Activated CD4-positive, alpha-beta T cell treated with anti-CD3 and anti-CD28 coated beads, Interleukin-2, amount 10 ng/mL, durations not matched to agents 7 days and 5 days (primary cell): ENCODE measurements at regions not wholly inside any gene's neighbourhood (a gene's known extent, or its start where the extent isn't known, plus 50 kb on each side); places are given as distances from the start of the nearest gene placed in this dataset.
"Not testable (repeated sequence)": the region's sequence is repeated elsewhere in the genome, so short reads cannot be mapped to it uniquely, and the experiment has no call there.

Source experiments
- CTCF ChIA-PET: fragments of 350-600 bp; sonication (Branson Sonifier 250); formaldehyde crosslinking; loops from one replicate; lab custom pipeline; 2021; ENCODE audit warnings: antibody characterized with exemption; lab: Charles Lee
- POLR2A ChIA-PET: fragments of 350-600 bp; sonication (Branson Sonifier 250); formaldehyde crosslinking; loops from one replicate; lab custom pipeline; 2021; ENCODE audit warnings: antibody characterized with exemption; lab: Charles Lee
- DNase-seq: peaks from one replicate; pipeline ENCODE4 v3.0.0-alpha.2; 2020
- H3K27ac Mint-ChIP-seq: one replicate; pipeline ENCODE4 v1.8.0; 2021; ENCODE audit warnings: mild to moderate bottlenecking, moderate library complexity, mixed read lengths
- H3K27me3 Mint-ChIP-seq: one replicate; pipeline ENCODE4 v1.8.0; 2021; ENCODE audit warnings: mixed read lengths
- H3K36me3 Mint-ChIP-seq: one replicate; pipeline ENCODE4 v1.8.0; 2021; ENCODE audit warnings: low read depth, mixed read lengths
- H3K4me1 Mint-ChIP-seq: one replicate; pipeline ENCODE4 v1.8.0; 2021; ENCODE audit warnings: mixed read lengths
- H3K4me3 Mint-ChIP-seq: one replicate; pipeline ENCODE4 v1.8.0; 2021; ENCODE audit warnings: mild to moderate bottlenecking, moderate library complexity, mixed read lengths
- H3K9me3 Mint-ChIP-seq: one replicate; pipeline ENCODE4 v1.8.0; 2021; ENCODE audit warnings: mixed read lengths

- CTCF ChIA-PET: no interaction called here
- no peak for DNase-seq
- no peaks in the 10 kb centered on the region for H3K27me3 Mint-ChIP-seq
- no peak overlapping the region for H3K4me3 Mint-ChIP-seq
- H3K36me3 Mint-ChIP-seq: no peaks in the 10 kb centered on the region
- no peak overlapping the region for H3K27ac Mint-ChIP-seq
- POLR2A ChIA-PET: no interaction called here
- no peaks in the 10 kb centered on the region for H3K4me1 Mint-ChIP-seq
- H3K9me3 Mint-ChIP-seq: peaks cover 20% of the 10 kb centered on the region
These were observed 185.8 kb upstream of the SSTR1 start for GRCh38 chr14:38021861-38022260.

- Mint-ChIP-seq H3K27me3 (no peaks in the 10 kb centered on the region), H3K36me3 (no peaks in the 10 kb centered on the region), H3K4me3 (no peak overlapping the region), H3K27ac (no peak overlapping the region), H3K4me1 (no peaks in the 10 kb centered on the region), H3K9me3 (peaks cover 20% of the 10 kb centered on the region)
- POLR2A ChIA-PET: no interaction called here
- no peak for DNase-seq
- CTCF ChIA-PET: no interaction called here
These were observed 184.9 kb upstream of the SSTR1 start for GRCh38 chr14:38022775-38023174.

GRCh38 chr14:38038171-38038570 is 169.5 kb upstream of the SSTR1 start:
- ChIA-PET CTCF (no interaction called here), POLR2A (no interaction called here)

GRCh38 chr14:38038986-38039385 is 168.7 kb upstream of the SSTR1 start:
- Mint-ChIP-seq H3K36me3 (no peaks in the 10 kb centered on the region), H3K27ac (no peak overlapping the region), H3K27me3 (no peaks in the 10 kb centered on the region), H3K4me3 (no peak overlapping the region), H3K4me1 (peaks cover 5% of the 10 kb centered on the region), H3K9me3 (no peaks in the 10 kb centered on the region)
- ChIA-PET CTCF (no interaction called here), POLR2A (no interaction called here)
- no peak for DNase-seq

More at GRCh38 chr14:38038171-38038570, 169.5 kb upstream of the SSTR1 start:
- peaks cover 5% of the 10 kb centered on the region for H3K4me1 Mint-ChIP-seq
- H3K36me3 Mint-ChIP-seq: no peaks in the 10 kb centered on the region
- H3K4me3 Mint-ChIP-seq: no peak overlapping the region
- no peak overlapping the region for H3K27ac Mint-ChIP-seq
- no peaks in the 10 kb centered on the region for H3K9me3 Mint-ChIP-seq
- no peak for DNase-seq
- no peaks in the 10 kb centered on the region for H3K27me3 Mint-ChIP-seq

GRCh38 chr14:38039496-38039895 is 168.2 kb upstream of the SSTR1 start:
- DNase-seq: no peak
- CTCF ChIA-PET: no interaction called here
- H3K36me3 Mint-ChIP-seq: no peaks in the 10 kb centered on the region
- H3K27ac Mint-ChIP-seq: no peak overlapping the region
- no peaks in the 10 kb centered on the region for H3K9me3 Mint-ChIP-seq
- no peaks in the 10 kb centered on the region for H3K27me3 Mint-ChIP-seq
- H3K4me3 Mint-ChIP-seq: no peak overlapping the region
- POLR2A ChIA-PET: no interaction called here
- peaks cover 5% of the 10 kb centered on the region for H3K4me1 Mint-ChIP-seq

GRCh38 chr14:38040411-38040810 is 167.3 kb upstream of the SSTR1 start:
- H3K36me3 Mint-ChIP-seq: no peaks in the 10 kb centered on the region
- H3K9me3 Mint-ChIP-seq: no peaks in the 10 kb centered on the region
- no peaks in the 10 kb centered on the region for H3K27me3 Mint-ChIP-seq
- no peak for DNase-seq
- no peak overlapping the region for H3K27ac Mint-ChIP-seq
- no peak overlapping the region for H3K4me3 Mint-ChIP-seq
- H3K4me1 Mint-ChIP-seq: no peaks in the 10 kb centered on the region
- ChIA-PET CTCF (no interaction called here), POLR2A (no interaction called here)

GRCh38 chr14:38042322-38042721 is 165.4 kb upstream of the SSTR1 start:
- POLR2A ChIA-PET: no interaction called here

DNA sequence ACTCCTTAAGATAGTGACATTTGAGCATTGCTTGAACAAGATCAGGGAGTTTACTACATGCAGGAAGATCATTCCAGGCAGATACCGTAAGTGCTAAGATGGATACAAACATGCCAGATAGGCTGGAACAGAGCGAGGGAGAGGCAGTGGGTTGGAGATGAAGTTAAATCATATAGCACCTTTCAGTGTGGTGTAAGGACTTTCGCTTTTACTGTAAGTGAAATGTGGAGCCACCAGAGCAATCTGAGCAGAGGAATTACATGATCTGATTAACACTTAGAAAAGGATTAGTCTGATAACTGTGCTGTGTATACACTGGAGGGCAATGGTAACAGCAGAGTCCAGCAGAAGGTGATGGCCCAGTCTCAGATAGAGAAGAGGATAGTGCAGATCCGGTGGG is 163.0 kb upstream of the SSTR1 start:
- ChIA-PET POLR2A (no interaction called here), CTCF (no interaction called here)
- DNase-seq: no peak
- Mint-ChIP-seq H3K9me3 (peaks cover 7% of the 10 kb centered on the region), H3K4me1 (no peaks in the 10 kb centered on the region), H3K27ac (no peak overlapping the region), H3K4me3 (no peak overlapping the region), H3K36me3 (peaks cover 2% of the 10 kb centered on the region), H3K27me3 (no peaks in the 10 kb centered on the region)

More at GRCh38 chr14:38042322-38042721, 165.4 kb upstream of the SSTR1 start:
- DNase-seq: no peak
- H3K27ac Mint-ChIP-seq: no peak overlapping the region
- H3K27me3 Mint-ChIP-seq: no peaks in the 10 kb centered on the region
- no peaks in the 10 kb centered on the region for H3K36me3 Mint-ChIP-seq
- no peaks in the 10 kb centered on the region for H3K4me1 Mint-ChIP-seq
- CTCF ChIA-PET: no interaction called here
- H3K4me3 Mint-ChIP-seq: no peak overlapping the region
- H3K9me3 Mint-ChIP-seq: no peaks in the 10 kb centered on the region

GRCh38 chr14:38045461-38045860 is 162.2 kb upstream of the SSTR1 start:
- DNase-seq: no peak
- CTCF ChIA-PET: no interaction called here
- H3K27ac Mint-ChIP-seq: no peak overlapping the region

GRCh38 chr14:38046160-38046559 is 161.5 kb upstream of the SSTR1 start:
- DNase-seq: no peak
- Mint-ChIP-seq H3K4me3 (no peak overlapping the region), H3K27me3 (no peaks in the 10 kb centered on the region), H3K36me3 (peaks cover 2% of the 10 kb centered on the region), H3K4me1 (no peaks in the 10 kb centered on the region), H3K27ac (no peak overlapping the region), H3K9me3 (peaks cover 7% of the 10 kb centered on the region)
- ChIA-PET POLR2A (no interaction called here), CTCF (no interaction called here)

More at GRCh38 chr14:38045461-38045860, 162.2 kb upstream of the SSTR1 start:
- Mint-ChIP-seq H3K4me3 (no peak overlapping the region), H3K27me3 (no peaks in the 10 kb centered on the region), H3K36me3 (peaks cover 2% of the 10 kb centered on the region), H3K9me3 (peaks cover 7% of the 10 kb centered on the region), H3K4me1 (no peaks in the 10 kb centered on the region)
- POLR2A ChIA-PET: no interaction called here

GRCh38 chr14:38047195-38047902 is 160.4 kb upstream of the SSTR1 start:
- no peaks in the 10 kb centered on the region for H3K4me1 Mint-ChIP-seq
- no peaks in the 10 kb centered on the region for H3K27me3 Mint-ChIP-seq
- H3K36me3 Mint-ChIP-seq: peaks cover 2% of the 10 kb centered on the region
- ChIA-PET POLR2A (no interaction called here), CTCF (no interaction called here)
- no peak for DNase-seq
- peaks cover 7% of the 10 kb centered on the region for H3K9me3 Mint-ChIP-seq
- no peak overlapping the region for H3K4me3 Mint-ChIP-seq
- H3K27ac Mint-ChIP-seq: no peak overlapping the region

GRCh38 chr14:38053666-38054065 is 154.0 kb upstream of the SSTR1 start:
- Mint-ChIP-seq H3K4me1 (no peaks in the 10 kb centered on the region), H3K9me3 (peaks cover 4% of the 10 kb centered on the region), H3K4me3 (no peak overlapping the region), H3K36me3 (no peaks in the 10 kb centered on the region), H3K27ac (no peak overlapping the region), H3K27me3 (peaks cover 2% of the 10 kb centered on the region)
- no peak for DNase-seq
- CTCF ChIA-PET: no interaction called here
- POLR2A ChIA-PET: no interaction called here

DNA sequence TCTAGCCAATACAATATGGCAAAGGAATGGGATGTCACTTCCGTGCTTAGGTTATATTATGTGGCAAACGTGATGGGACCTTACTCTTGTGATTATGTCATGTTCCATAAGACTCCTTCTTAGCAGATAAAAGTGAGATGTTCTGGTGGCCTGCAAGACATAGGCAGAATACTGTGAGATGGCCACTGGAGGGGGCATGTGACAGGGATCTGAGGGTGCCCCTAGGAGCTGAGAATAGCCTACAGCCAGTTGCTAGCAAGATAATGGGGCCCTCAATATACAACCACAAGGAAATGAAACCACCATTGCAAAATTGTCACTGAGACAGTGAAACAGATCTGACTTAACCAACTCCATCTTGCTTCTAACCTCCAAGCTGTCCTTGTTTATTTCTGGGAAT is 151.4 kb upstream of the SSTR1 start:
- POLR2A ChIA-PET: no interaction called here
- CTCF ChIA-PET: no interaction called here
- DNase-seq: no peak
- no peaks in the 10 kb centered on the region for H3K36me3 Mint-ChIP-seq
- H3K27me3 Mint-ChIP-seq: peaks cover 2% of the 10 kb centered on the region
- no peak overlapping the region for H3K4me3 Mint-ChIP-seq
- no peaks in the 10 kb centered on the region for H3K4me1 Mint-ChIP-seq
- peaks cover 9% of the 10 kb centered on the region for H3K9me3 Mint-ChIP-seq
- H3K27ac Mint-ChIP-seq: no peak overlapping the region

- H3K27me3 Mint-ChIP-seq, POLR2A ChIA-PET, H3K4me3 Mint-ChIP-seq, H3K36me3 Mint-ChIP-seq, DNase-seq, CTCF ChIA-PET, H3K27ac Mint-ChIP-seq: not testable (repeated sequence)
- Mint-ChIP-seq H3K9me3 (peaks cover 23% of the 10 kb centered on the region), H3K4me1 (peaks cover 19% of the 10 kb centered on the region)
These were observed 145.5 kb upstream of the SSTR1 start for GRCh38 chr14:38062223-38062622.
